H9 (cell line): ENCODE measurements at regions not wholly inside any gene's neighbourhood (a gene's known extent, or its start where the extent isn't known, plus 50 kb on each side); places are given as distances from the start of the nearest gene placed in this dataset.

Source experiments
- DNase-seq: peaks from one replicate; pipeline ENCODE4 v3.0.0-alpha.2; 2017
- H2AFZ ChIP-seq: one replicate; pipeline ENCODE4 v1.6.1; 2013; ENCODE audit warnings: mild to moderate bottlenecking, low read length, control low read depth, moderate library complexity
- H2AK5ac ChIP-seq: 2 replicates; pipeline ENCODE4 v1.6.1; 2013; ENCODE audit warnings: low read length, control low read depth, mixed read lengths; ENCODE audit not compliant: insufficient read length
- H2BK120ac ChIP-seq: one replicate; pipeline ENCODE4 v1.6.1; 2013; ENCODE audit warnings: low read depth, mild to moderate bottlenecking, low read length, control low read depth, inconsistent platforms; ENCODE audit not compliant: poor library complexity, severe bottlenecking
- H2BK12ac ChIP-seq: 2 replicates; pipeline ENCODE4 v1.6.1; 2013; ENCODE audit warnings: low read length, control low read depth, mixed read lengths, low read depth; ENCODE audit not compliant: insufficient read length
- H2BK15ac ChIP-seq: 2 replicates; pipeline ENCODE4 v1.6.1; 2013; ENCODE audit warnings: low read depth, low read length, control low read depth
- H2BK20ac ChIP-seq: one replicate; pipeline ENCODE4 v1.6.1; 2013; ENCODE audit warnings: low read depth, mild to moderate bottlenecking, low read length, control low read depth, inconsistent platforms; ENCODE audit not compliant: poor library complexity, severe bottlenecking
- H2BK5ac ChIP-seq: 2 replicates; pipeline ENCODE4 v1.6.1; 2013; ENCODE audit warnings: low read length, control low read depth, mixed read lengths; ENCODE audit not compliant: insufficient read length
- H3K14ac ChIP-seq: 2 replicates; pipeline ENCODE4 v1.6.1; 2013; ENCODE audit warnings: low read length, control low read depth; ENCODE audit not compliant: insufficient read depth
- H3K18ac ChIP-seq: 2 replicates; pipeline ENCODE4 v1.6.1; 2013; ENCODE audit warnings: low read depth, mild to moderate bottlenecking, mixed read lengths, low read length, control low read depth; ENCODE audit not compliant: insufficient read length
- H3K23ac ChIP-seq: 2 replicates; pipeline ENCODE4 v1.6.1; 2013; ENCODE audit warnings: low read length, control low read depth, mixed read lengths, low read depth; ENCODE audit not compliant: insufficient read length
- H3K23me2 ChIP-seq: 2 replicates; pipeline ENCODE4 v1.6.1; 2013; ENCODE audit warnings: low read depth, mild to moderate bottlenecking, mixed read lengths, low read length, control low read depth; ENCODE audit not compliant: insufficient read length, poor library complexity, severe bottlenecking
- H3K27ac ChIP-seq: 2 replicates; pipeline ENCODE4 v1.5.1; 2013; ENCODE audit warnings: low read length, control low read depth, mixed read lengths, low read depth; ENCODE audit not compliant: insufficient read length
- H3K27me3 ChIP-seq: 2 replicates; pipeline ENCODE4 v1.6.1; 2013; ENCODE audit warnings: low read length, control low read depth, inconsistent platforms; ENCODE audit not compliant: insufficient read depth
- H3K4ac ChIP-seq: 2 replicates; pipeline ENCODE4 v1.6.1; 2013; ENCODE audit warnings: low read depth, mild to moderate bottlenecking, control low read depth, inconsistent platforms, low read length, moderate library complexity
- H3K4me1 ChIP-seq: 2 replicates; pipeline ENCODE4 v1.6.1; 2013; ENCODE audit warnings: low read length, control low read depth, inconsistent platforms; ENCODE audit not compliant: insufficient read depth
- H3K4me2 ChIP-seq: 2 replicates; pipeline ENCODE4 v1.6.1; 2013; ENCODE audit warnings: low read length, control low read depth, mixed read lengths; ENCODE audit not compliant: insufficient read length, insufficient read depth
- H3K56ac ChIP-seq: 2 replicates; pipeline ENCODE4 v1.6.1; 2013; ENCODE audit warnings: low read depth, mild to moderate bottlenecking, mixed read lengths, low read length, control low read depth; ENCODE audit not compliant: insufficient read length
- H3K79me1 ChIP-seq: 2 replicates; pipeline ENCODE4 v1.6.1; 2013; ENCODE audit warnings: low read depth, mild to moderate bottlenecking, moderate library complexity, low read length, control low read depth, inconsistent platforms; ENCODE audit not compliant: insufficient read depth, poor library complexity, severe bottlenecking
- H3K79me2 ChIP-seq: 2 replicates; pipeline ENCODE4 v1.6.1; 2013; ENCODE audit warnings: low read length, control low read depth, inconsistent platforms; ENCODE audit not compliant: insufficient read depth
- H3K9ac ChIP-seq: 2 replicates; pipeline ENCODE4 v1.6.1; 2013; ENCODE audit warnings: low read length, control low read depth, mixed read lengths; ENCODE audit not compliant: insufficient read length; ENCODE audit errors: extremely low read depth
- H3K9me3 ChIP-seq: one replicate; pipeline ENCODE4 v1.6.1; 2013; ENCODE audit warnings: low read depth, low read length, inconsistent platforms; ENCODE audit not compliant: control insufficient read depth
- H3T11ph ChIP-seq: one replicate; pipeline ENCODE4 v1.6.1; 2013; ENCODE audit warnings: mild to moderate bottlenecking, low read length, control low read depth, inconsistent platforms
- H4K20me1 ChIP-seq: one replicate; pipeline ENCODE4 v1.6.1; 2013; ENCODE audit not compliant: control insufficient read depth, insufficient read length, insufficient read depth
- H4K5ac ChIP-seq: 2 replicates; pipeline ENCODE4 v1.6.1; 2013; ENCODE audit warnings: low read depth, mild to moderate bottlenecking, mixed read lengths, low read length, control low read depth; ENCODE audit not compliant: insufficient read length
- H4K8ac ChIP-seq: replicated peaks from 2 replicates; pipeline ENCODE4 v1.6.1; 2013; ENCODE audit warnings: low read length, control low read depth, mixed read lengths, low read depth; ENCODE audit not compliant: insufficient read length
- H4K91ac ChIP-seq: 2 replicates; pipeline ENCODE4 v1.6.1; 2013; ENCODE audit warnings: low read depth, mild to moderate bottlenecking, moderate library complexity, mixed read lengths, low read length, control low read depth; ENCODE audit not compliant: insufficient read length
- H3K27ac Mint-ChIP-seq, 3 experiments: 2 replicates in 2 of 3; 3 replicates in 1 of 3; pipeline ENCODE4 v1.8.0; 2020 to 2021; ENCODE audit warnings: mixed read lengths in 3 of 3, mild to moderate bottlenecking in 1 of 3, moderate library complexity in 1 of 3
- H3K27me3 Mint-ChIP-seq: 2 replicates; pipeline ENCODE4 v1.8.0; 2021; ENCODE audit warnings: low read depth, mild to moderate bottlenecking, moderate library complexity, mixed read lengths
- H3K36me3 Mint-ChIP-seq, 3 experiments: 2 replicates in 2 of 3; 3 replicates in 1 of 3; pipeline ENCODE4 v1.8.0; 2020 to 2021; ENCODE audit warnings: low read depth in 3 of 3, mixed read lengths in 3 of 3; ENCODE audit not compliant: insufficient read depth in 1 of 3
- H3K4me1 Mint-ChIP-seq, 2 experiments: 2 replicates each; pipeline ENCODE4 v1.8.0; 2020; ENCODE audit warnings: mixed read lengths in 2 of 2
- H3K4me3 Mint-ChIP-seq, 2 experiments: 2 replicates in 1 of 2; 3 replicates in 1 of 2; pipeline ENCODE4 v1.8.0; 2020 to 2021; ENCODE audit warnings: mild to moderate bottlenecking in 2 of 2, mixed read lengths in 2 of 2, moderate library complexity in 1 of 2
- H3K9me3 Mint-ChIP-seq, 2 experiments: 2 replicates in 1 of 2; 3 replicates in 1 of 2; pipeline ENCODE4 v1.8.0; 2020; ENCODE audit warnings: mild to moderate bottlenecking in 2 of 2, mixed read lengths in 2 of 2, moderate library complexity in 1 of 2
- whole genome bisulfite sequencing: extraction: QIAGEN DNeasy Blood & Tissue Kit; methylation state at CpG from one replicate; pipeline ENCODE4 v1.1.7; 2013; ENCODE audit warnings: missing lambda C conversion rate, low lambda C conversion rate, mixed read lengths; ENCODE audit not compliant: insufficient read length; ENCODE audit errors: extremely low coverage; 5-methylcytosine and 5-hydroxymethylcytosine counted together
- TF ChIP-seq, protein P1 (sequence below): fragments of 200-600 bp; sonication (generic); conservative IDR thresholded peaks from 3 replicates; pipeline ENCODE4 v1.8.0; 2021; ENCODE audit warnings: antibody characterized with exemption, mild to moderate bottlenecking

DNA sequence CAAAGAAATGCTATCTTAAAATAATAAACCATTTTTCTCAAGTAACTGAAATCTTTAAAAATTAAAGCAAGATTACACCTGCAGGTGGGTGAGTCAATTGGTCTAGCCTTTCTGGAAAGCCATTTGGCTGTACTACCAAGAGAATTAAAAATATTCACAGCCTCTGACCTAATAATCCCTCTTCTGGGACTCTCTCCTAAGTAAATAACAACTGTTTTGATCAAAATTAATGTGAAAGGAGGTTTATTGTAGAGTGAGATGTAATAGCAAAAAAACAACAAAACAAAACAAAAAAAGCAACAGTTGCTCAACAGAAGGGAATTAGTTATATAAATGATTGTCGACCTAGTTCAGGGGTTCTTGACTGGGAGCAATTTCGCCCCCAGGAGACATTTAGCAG lies 89.0 kb downstream of the GEMIN8 start:
- peaks cover 26 to 43% of the 10 kb centered on the region in 2 experiments for H3K9me3 Mint-ChIP-seq
- no peak for DNase-seq
- Histone ChIP-seq H2AK5ac (no peak overlapping the region), H4K91ac (no peak overlapping the region), H2BK120ac (no peak overlapping the region), H2BK12ac (no peak overlapping the region), H3K4ac (no peak overlapping the region), H4K20me1 (no peaks in the 10 kb centered on the region), H3K79me2 (peaks cover 6% of the 10 kb centered on the region; the same call in 1 of the 2 replicates), H2AFZ (no peak overlapping the region), H3K79me1 (no peaks in the 10 kb centered on the region), H3K9ac (no peak overlapping the region), H3K56ac (no peak overlapping the region), H3K9me3 (no peaks in the 10 kb centered on the region), H2BK20ac (no peak overlapping the region), H3K23ac (no peak overlapping the region), H3T11ph (no peak overlapping the region), H4K5ac (no peak overlapping the region), H3K18ac (no peak overlapping the region), H2BK15ac (no peak overlapping the region), H3K27ac (no peak overlapping the region), H3K4me1 (peaks cover 18% of the 10 kb centered on the region), H3K4me2 (no peak overlapping the region), H4K8ac (no peak overlapping the region), H3K14ac (no peak overlapping the region), H2BK5ac (no peak overlapping the region), H3K27me3 (no peaks in the 10 kb centered on the region), H3K23me2 (peaks cover 8% of the 10 kb centered on the region)
- no peaks in the 10 kb centered on the region for H3K27me3 Mint-ChIP-seq
- H3K36me3 Mint-ChIP-seq: peaks cover 0 to 5% (median 4%) of the 10 kb centered on the region in 3 experiments; a peak in 4 of 7 replicates
- WGBS: no CpG with 5 or more reads among the region's 2 CpGs
- H3K4me1 Mint-ChIP-seq: peaks cover 49 to 57% of the 10 kb centered on the region in 2 experiments
- no peak overlapping the region for H3K4me3 Mint-ChIP-seq
- H3K27ac Mint-ChIP-seq: peak overlapping the region in 1 of 3 experiments; percentile 58; a peak in 2 of 7 replicates
- TF ChIP-seq, protein P1, sequence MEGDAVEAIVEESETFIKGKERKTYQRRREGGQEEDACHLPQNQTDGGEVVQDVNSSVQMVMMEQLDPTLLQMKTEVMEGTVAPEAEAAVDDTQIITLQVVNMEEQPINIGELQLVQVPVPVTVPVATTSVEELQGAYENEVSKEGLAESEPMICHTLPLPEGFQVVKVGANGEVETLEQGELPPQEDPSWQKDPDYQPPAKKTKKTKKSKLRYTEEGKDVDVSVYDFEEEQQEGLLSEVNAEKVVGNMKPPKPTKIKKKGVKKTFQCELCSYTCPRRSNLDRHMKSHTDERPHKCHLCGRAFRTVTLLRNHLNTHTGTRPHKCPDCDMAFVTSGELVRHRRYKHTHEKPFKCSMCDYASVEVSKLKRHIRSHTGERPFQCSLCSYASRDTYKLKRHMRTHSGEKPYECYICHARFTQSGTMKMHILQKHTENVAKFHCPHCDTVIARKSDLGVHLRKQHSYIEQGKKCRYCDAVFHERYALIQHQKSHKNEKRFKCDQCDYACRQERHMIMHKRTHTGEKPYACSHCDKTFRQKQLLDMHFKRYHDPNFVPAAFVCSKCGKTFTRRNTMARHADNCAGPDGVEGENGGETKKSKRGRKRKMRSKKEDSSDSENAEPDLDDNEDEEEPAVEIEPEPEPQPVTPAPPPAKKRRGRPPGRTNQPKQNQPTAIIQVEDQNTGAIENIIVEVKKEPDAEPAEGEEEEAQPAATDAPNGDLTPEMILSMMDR: no peak
